Breast epithelium (tissue), 3 donors: ENCODE measurements at regions not wholly inside any gene's neighbourhood (a gene's known extent, or its start where the extent isn't known, plus 50 kb on each side); places are given as distances from the start of the nearest gene placed in this dataset.

Source experiments
- CTCF ChIP-seq, 3 donors: fragments of 450-650 bp; IDR thresholded peaks; one replicate each; pipeline ENCODE4 v1.5.1; 2016 to 2017; ENCODE audit warnings: antibody characterized with exemption in 3 of 3, mild to moderate bottlenecking in 3 of 3, moderate library complexity in 3 of 3
- POLR2A ChIP-seq: fragments of 450-650 bp; IDR thresholded peaks from one replicate; pipeline ENCODE4 v1.6.1; 2016; ENCODE audit warnings: antibody characterized with exemption, mild to moderate bottlenecking, moderate library complexity

DNA sequence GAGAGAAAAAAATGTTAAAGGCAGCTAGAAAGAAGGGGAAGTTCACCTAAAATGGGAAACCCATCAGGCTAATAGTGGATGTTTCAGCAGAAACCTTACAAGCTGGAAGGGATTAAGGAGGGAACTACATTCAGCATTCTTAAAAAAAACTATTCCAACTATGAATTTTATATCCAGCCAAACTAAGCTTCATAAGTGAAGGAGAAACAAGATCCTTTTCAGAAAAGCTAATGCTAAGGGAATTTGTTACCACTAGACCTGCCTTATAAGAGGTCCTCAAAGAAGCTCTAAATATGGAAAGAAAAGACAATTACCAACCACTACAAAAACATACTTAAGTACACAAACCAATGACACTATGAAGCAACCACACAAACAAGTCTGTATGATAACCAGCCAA lies 59.2 kb upstream of the SLC35F1 start:
- TF ChIP-seq POLR2A (no peak), CTCF (IDR thresholded peaks at IDR 0.05) (no peak)
